ENCODE measurements at regions not wholly inside any gene's neighbourhood (a gene's known extent, or its start where the extent isn't known, plus 50 kb on each side); places are given as distances from the start of the nearest gene placed in this dataset.
A peak's percentile ranks its signal among the peaks of the same experiment; 100 is the strongest.
"Not testable (repeated sequence)": the region's sequence is repeated elsewhere in the genome, so short reads cannot be mapped to it uniquely, and the experiment has no call there.

DNA sequence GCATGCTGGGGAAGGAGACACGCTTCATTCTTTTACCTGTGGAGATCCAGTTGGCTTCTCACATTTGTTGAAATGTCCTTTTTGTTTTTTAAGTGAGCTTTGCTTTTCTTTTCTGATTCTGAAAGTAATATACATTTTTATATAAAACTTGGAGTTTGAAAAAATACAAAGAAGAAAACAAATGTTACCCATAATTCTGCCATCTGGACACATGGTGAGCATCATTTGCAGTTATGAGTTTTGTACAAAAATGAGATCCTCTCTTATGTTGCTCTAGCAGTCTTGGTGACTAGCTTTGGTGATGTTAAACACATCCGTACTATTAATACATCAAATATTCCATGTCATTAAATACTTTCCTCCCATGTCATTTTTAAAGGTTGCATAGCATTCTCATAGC lies 101.1 kb upstream of the OTOS start:
- DNase-seq: no peak

- not testable (repeated sequence) for DNase-seq
Observed at GRCh38 chr2:240243049-240243448, 102.6 kb upstream of the OTOS start.

DNA sequence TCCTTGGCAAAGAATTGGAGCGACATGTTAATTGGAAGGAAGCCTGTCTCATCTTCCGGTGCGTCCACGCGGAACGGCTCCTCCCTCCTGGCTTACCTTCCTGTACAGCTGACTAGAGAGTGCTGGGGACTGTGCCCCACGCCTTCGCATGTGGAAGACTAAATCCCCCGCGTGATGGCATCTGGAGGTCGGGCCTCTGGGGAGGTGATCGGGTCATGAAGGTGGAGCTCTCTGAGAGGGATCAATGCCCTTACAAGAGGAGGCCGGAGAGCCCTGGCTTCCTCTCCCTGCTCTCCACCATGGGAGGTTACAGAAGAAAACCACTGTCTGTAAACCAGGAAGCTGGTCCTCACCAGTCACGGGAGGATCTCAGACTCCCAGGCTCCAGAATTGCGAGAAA lies 104.1 kb upstream of the OTOS start:
- DNase-seq: no peak

- no peak for DNase-seq
Observed at GRCh38 chr2:240245184-240245583, 104.7 kb upstream of the OTOS start.

- DNase-seq: peak; percentile 90
Observed at GRCh38 chr2:240245706-240246105, 105.2 kb upstream of the OTOS start.

- no peak for DNase-seq
Observed at GRCh38 chr2:240246173-240246820, 105.8 kb upstream of the OTOS start.

DNA sequence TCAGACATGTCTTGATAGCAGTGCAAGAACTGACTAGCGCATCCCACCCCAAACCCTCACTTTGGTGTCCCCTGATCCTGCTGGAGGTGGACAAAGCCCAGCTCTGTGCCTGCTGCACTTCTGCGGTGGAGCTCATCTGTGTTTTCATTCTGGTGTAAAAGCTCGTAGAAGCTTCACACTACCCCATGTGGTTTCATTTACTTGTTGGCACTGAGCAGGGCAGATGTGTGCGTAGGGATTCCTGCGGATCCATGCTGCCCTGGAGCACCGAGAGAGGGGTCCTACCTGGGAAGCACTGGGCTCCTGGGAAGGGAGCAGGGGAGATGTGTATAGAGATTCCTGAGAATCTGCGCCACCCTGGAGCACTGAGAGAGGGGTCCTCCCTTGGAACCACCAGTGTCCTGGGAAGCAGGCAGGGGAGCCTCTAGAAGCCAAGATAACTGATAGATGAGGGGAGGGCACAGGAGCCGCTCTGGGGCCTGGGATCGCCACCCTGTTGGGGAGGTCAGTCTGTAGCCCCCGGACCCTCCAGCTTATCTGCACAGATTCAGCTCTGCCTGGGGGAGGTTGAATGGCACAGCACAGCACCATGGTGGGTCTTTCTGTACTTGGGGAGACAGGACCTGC lies 106.9 kb upstream of the OTOS start:
- DNase-seq: no peak

DNA sequence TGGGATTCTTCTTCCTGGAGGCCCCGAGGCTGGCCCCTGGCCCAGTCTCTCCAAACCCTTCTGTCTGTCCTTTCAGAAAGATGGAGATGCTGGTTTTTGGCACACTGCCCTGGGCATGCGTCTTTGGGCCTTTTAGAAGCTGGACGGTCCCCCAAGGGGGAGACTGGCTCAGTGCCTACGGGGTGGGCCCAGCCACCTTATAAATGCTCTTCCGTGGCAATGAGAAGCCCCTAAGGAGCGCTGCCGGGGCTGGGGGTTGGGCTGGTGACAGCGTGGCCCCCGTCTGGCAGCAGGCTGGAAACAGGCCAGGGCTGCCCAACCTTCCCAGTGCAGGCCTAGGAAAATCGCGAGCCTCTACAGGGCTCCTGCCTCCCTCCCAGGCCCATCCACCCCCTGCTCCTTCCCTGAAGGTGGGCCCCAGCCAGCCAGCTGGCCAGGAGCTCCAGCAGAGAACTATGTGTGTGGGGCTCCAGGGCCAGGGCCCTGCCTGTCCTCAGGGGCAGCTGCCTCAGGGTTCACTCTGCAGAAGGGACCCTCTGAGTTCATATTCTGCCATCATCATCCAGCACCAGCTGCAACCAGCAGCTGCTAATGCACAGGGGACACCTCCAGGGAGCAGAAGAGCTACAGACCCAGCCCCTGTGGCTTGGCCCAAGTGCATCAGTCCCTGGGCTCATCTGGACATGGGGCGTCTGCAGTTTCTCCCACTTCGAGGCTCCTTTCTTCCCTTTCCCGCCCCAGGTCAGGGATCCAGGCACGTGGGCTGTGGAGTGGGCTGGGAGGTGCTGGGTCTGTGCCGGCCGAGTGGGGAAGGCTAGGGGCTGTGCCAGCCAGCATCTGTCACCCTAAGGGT lies 107.6 kb upstream of the OTOS start:
- peak; percentile 80 for DNase-seq

DNA sequence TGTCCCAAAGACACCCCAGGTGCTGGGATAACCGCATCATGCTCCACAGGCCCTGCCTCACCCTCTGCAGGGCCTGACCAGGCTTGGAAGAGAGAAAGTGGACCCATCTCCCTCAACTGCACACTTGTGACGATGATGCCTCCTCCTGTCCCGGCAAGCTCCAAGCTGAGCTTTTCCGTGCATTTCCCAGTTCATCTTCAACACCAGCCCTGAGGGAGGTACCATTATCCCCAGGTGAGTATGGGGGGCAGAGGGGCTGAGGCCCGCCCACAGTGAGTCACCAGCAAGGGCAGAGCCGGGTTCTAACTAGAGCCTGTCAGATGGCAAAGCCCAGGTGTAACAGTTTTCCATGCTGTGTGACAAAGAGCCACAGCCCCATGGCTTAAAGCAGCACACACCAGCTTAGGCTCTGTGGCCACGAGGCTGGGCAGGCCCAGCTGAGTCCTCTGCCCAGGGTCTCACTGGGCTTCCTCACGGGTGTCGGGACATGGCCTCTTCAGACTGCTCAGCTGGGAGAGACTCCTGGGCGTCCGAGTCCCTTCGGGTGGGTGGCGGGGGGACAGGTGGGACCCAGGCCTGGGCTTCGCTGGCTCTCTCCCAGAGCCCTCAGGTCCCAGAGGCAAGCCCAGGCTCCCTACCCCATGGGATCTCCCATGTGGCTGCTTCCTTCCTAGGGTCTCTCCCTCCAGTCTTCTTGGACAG lies 108.4 kb upstream of the OTOS start:
- DNase-seq: no peak

DNA sequence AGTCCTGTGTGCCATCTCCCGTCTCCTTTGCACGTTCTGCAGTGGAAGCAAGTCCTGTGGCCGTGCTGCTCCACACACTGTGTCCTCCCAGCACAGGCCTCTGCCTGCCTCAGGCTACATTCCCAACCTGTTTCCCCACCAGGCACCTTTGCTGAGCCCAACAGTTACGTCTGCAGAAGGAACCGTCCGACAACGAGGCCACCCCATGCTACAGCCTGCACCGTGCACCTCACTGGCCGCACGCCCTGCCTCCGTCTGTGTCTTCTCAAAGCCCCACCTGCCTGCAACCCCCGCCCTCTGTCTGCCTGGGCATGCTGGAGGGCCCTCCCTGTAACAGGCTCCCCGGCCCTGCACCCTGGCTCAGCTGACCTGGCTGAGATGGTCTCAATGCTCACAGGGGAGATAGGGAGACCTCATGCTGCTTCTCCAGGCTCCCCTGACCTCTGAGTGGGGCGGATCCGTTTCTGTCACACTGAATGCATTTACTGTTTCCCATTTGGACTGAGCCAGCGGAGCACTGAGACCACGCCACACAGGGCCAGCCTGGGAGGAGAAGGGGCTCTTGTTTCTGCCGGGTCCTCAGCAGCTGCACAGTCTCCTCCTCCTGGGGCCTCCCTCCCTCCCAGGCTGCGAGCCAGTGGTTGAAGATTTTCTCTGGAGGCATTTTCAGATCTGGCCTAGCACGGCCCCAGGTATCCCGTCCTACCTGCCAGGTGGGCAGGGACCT lies 109.1 kb upstream of the OTOS start:
- DNase-seq: peak; percentile 89

DNA sequence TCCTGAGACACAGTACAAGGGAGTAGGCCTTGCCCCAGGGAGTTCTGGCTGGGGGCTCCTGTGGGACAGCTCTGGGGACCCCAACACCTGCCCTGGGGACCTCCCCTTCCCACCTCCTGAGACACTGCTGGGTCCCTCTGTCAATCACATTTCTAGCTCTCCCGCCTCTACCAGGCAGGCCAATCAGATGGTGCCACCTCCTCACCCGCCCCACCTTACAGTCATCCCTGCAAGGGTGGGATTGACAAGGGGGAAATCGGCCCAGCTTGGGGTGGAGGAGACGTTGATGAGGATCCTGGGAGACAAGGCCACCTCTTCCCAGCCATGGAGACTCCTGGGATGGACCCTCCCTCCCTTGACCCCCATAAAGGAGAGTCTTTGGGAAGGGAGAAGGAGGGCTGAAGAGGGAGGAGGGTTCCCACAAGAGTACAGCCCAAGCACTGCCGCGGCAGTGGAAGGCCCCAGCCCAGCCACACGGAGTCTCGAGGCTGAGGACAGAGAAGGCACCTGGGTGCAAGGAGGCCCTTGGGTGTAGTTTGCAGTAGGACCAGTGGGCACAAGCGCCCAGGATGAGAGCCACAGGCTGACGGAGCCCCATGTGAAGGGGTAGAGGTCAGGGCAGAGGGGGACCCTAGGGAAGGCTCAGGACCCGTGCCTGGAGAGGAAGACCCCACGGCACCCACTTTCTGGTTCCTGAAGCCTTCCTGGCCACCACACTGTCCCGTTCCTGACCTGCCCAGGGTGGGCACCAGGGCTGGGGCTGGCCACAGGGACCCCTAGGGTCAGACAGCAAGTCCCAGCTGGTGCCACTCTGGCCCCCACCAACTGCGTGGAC lies 109.9 kb upstream of the OTOS start:
- no peak for DNase-seq

DNA sequence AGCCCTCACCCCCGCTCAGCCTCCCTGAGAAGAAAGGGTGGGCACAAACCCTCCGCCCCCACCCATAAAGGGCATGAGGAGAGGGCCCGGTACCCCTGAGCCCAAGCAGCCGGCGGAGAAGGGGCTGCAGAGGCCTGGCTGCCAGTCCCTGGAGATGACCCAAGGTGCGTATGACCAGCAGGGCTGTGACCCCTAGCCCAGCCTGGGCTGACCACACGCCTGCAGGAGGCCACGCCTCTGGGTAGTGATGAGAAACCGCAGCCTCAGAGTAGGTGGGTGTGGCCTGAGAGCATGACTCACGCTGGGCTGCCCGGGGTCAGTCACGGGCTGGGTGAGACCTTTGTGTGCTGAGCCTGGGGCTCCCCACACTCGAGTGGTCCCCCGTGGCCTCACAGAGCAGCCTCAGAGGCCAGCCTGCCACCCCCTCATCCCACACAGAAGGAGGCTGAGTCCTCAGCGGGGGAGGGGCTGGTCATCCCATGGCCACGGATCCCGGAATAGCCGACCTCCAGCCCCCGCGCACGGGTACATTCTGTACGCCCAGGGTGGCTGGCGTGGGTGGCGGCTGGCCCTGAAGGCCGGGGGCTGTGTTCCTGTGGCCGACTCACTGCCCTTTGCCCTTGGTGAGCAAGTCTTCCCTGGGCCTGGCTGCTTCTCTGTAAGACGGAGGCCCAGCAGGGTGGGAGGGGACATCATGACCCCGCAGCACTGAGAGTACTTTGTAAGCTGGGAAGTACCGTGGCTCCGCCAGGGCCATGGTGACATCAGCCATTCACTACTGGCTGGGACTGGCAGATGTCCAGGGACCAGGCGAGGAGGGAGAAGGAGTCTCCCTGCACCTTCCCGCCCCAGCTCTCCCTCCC lies 110.8 kb upstream of the OTOS start:
- DNase-seq: peak; percentile 86

DNA sequence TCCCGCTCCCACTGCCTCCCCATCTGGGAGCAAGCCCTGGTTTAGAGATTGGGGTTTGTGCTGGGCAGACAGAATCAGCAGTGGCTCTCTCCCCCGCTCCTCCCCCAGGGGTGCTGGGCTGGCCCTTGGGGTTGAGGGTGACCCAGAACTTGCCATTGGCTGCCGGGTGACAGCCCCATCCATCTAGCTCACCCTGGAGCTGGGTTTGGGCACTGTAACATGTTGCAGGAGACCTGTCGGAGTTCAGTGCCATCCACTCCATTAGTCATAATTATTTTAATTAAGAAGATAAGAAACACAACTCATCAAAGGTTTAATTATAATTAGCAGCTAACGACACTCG lies 111.4 kb upstream of the OTOS start:
- DNase-seq: no peak

DNA sequence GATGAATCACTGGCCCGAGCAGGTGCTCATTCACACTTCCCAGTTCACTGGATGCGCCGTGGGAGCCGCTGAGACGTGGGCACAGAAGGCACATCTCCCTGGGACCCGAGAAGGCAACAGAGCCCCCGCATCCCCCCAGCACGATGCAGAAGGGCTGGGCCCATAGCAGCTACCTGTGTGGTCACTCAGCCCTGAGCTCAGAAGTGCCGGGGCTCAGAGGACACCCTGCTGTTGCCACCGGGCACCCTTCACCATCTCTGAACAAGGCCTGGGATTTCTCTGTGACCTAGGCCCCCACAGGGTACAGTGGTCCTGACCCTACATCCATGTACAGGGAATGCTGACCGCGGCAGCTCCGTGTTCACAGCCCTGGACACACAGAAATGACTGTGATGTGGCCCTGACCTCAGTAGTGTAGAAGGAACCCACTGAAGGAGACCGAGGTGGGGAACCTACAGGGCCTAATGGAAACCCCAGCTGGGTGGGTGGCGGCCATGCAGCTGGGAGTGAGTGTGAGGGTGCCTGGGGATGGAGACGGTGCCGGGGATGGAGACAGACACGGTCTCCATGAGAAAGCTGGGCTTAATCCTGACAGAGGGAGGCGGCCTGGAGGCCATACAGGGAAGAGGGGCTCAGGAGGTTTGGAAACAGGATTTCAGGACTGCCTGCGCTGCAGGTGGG lies 111.9 kb upstream of the OTOS start:
- no peak for DNase-seq

DNA sequence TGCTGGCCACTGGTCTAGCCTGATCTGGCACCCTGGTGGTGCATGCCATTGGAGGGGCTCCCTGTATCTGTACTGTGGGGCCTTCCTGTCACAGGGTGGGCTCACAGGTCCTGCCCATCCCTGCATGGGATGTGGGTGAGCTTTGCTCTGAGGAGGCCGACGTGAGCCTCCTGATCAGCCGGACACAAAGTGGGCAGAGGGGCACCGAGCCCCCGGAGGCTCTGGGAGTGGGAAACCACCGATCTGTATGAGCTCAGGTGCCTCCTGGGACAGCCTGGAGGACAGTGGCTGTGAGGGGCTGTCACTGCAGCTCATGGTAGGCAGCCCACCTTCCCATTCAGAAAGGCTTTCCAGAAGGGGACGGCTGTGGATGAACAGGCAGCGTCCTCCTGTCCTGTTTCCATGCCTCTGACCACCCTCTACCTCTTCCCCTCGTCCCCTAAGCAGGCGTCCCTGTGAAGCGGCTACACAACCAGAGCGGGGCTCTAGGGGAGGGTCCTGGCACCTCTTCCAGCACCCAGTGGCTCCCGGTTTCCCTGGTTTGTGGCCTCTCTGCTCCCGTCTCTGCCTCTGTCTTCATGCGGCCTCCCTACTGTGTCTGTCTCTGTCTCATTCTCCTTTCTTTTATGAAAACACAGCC lies 112.5 kb upstream of the OTOS start:
- no peak for DNase-seq

- no peak for DNase-seq
Observed at GRCh38 chr2:240253583-240254145, 113.2 kb upstream of the OTOS start.

- no peak for DNase-seq
Observed at GRCh38 chr2:240254337-240255164, 114.1 kb upstream of the OTOS start.

- no peak for DNase-seq
Observed at GRCh38 chr2:240255165-240255491, 114.7 kb upstream of the OTOS start.
